ENCODE measurements at regions not wholly inside any gene's neighbourhood (a gene's known extent, or its start where the extent isn't known, plus 50 kb on each side); places are given as distances from the start of the nearest gene placed in this dataset.

DNA sequence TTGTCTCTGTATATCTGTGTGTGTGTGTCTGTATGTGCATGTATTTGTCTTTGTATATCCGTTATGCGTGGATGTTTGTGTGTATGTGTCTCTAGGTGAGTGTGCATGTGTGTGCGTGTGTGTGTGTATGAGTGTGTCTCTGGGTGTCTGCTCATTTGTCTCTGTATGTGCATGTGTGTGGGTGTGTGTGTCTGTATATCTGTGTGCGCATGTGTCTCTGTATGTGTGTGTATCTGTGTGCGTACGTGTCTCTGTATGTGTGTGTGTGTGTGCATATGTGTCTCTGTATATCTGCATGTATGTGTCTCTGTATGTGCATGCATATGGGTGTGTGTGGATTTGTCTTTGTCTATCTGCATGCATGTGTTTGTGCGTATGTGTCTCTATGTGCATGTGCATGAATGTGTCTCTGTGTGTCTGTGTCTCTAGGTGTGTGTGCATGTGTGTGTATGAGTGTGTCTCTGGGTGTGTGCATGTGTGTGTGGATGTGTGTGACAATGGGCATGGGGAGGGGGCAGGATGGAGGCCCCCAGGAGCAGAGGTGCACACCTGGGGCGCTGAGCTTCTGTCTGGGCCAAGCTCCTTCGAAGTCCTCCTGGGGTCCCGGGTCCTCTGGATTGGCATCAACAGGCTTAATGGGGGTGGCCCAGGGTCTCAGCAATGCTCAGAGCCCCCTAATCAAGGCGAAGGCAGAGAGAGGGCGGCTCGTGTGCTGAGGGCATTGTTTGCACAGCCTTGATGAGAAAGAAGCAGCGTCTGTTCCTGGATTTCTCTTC is 373.4 kb upstream of the IRX4 start:
- no peak for DNase-seq

DNA sequence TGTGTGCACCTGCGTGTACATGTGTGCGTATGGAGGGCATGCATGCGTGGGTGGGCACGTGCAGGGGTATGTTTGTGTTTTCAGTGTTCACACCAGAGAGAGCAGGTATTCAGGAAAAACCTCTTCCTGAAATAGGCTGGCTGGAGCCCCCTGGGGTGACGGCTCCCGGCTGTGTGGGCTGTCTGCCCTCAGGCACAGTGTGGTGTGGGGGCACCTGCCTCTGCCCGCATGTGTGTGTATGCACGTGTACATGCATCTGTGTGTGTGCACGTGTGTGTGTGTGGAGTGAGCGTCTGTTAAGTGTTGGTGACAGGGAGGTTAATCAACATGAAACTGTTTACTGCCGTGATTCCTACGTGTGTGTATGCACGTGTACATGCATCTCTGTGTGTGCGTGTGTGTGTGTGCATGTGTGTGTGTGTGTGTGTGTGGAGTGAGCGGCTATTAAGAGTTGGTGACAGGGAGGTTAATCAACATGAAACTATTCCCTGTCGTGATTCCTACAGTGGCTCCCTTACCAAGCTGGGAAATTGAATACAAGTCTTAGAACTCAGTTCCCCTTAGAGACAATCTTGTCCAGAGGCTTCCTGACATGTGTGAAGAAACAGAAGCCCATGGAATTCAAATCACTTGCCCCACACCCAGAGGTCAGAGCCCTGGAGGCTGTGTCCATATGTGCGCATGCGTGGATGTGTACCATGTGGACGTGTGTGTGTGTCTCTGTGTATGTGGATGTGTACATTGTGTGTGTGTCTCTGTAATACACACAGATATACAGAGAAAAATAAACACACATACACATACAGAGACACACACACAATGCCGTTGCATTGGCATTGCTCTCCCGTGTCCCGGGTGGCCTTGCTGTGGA is 372.4 kb upstream of the IRX4 start:
- DNase-seq = no peak

DNA sequence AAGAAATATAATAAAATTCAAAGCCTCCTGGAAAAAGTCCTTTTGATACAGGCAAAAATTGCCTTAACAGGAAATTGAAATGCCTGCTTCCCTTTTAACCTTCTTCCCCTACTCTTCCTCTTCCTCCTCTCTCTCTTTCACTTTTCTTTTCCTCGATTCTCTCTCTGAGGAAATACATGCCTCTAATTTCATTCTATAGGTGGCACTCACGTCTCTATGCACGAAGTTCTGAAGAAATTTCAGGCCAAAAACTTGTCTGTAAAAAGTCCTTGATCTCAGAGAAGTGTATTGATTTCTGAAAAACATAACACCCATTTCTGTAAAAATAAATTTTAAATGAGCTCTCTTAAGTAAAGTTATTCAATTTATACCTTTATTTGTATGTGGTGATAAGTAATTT is 371.7 kb upstream of the IRX4 start:
- no peak for DNase-seq

DNA sequence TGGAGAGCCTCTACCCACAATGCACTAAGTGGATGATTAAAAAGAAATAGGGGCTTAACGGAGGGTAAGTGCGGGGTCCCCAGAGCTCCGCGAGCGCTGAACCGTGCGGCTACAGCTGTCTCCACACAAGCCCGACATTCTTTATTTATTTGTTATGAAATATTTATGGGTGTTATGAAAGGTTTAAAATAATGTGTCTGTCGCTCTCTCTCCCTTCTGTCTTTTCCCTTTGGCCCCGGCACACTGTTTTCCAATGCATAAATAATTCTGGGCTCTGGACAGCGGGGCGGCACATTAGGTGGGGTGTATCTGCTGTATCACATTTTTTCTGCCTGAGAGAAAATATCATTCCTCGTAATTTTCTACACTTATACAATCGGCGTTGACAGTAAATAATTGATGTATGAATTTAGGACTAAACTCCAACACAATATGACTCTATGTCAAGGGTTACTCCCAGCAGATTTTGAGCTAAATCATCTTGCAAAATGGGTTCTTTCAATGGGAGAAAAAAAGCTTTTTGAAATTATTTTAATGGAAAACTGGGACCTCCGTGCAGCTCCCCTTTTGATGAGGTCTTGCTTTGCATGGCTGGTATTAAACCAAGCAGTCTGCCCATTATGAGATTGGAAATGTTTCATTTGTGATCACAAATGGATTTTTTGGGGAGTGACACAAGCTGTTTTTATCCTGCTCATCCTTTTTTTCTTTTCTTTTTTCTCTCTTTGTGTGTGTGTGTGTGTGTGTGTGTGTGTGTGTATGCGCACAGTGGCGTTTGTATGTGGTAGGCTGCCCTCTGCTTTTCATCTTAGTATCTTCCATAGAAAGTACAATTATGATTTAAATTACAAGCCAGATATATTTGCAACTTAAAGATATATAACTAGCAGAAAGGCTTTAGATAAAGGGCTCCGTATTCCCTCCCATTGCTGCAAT is 370.6 kb upstream of the IRX4 start:
- no peak for DNase-seq

DNA sequence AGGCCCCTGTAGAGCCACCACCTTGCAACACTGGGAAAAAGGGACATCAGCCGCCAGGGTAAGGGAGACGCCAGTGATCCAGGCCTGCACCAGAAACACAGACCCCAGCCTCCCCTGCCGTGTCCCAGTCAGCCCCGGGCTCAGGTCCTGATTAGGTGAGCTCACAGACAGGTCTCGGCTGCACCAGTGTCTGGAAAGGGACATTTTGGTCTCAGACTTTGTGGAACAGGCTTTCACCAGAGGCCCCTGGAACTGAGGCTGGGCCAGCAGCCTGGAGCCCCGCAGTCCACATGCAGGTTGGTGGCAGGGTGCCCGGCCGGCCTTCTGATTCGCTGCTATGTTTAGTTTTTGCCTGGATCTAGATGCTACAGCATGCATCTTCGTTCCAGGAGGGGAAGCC is 369.0 kb upstream of the IRX4 start:
- DNase-seq = no peak

DNA sequence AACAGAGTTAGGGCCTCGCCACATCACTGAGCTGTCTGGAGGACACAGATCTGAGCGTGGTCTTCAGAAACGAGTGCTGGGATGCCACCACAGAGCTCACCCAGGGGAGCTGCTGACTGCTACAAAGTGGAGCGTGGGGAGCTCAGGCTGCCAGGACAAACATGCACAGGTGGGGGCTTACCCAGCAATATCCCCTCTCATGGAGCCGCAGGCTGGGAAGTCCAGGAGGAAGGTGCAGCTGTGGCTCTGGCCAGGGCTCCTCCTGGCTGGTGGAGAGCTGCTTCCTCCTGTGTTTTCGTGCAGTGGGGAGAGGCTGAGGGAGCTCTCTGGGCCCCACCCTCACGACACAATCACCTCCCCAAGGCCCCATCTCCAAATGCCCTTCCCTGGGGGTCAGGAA is 368.6 kb upstream of the IRX4 start:
- DNase-seq = no peak

DNA sequence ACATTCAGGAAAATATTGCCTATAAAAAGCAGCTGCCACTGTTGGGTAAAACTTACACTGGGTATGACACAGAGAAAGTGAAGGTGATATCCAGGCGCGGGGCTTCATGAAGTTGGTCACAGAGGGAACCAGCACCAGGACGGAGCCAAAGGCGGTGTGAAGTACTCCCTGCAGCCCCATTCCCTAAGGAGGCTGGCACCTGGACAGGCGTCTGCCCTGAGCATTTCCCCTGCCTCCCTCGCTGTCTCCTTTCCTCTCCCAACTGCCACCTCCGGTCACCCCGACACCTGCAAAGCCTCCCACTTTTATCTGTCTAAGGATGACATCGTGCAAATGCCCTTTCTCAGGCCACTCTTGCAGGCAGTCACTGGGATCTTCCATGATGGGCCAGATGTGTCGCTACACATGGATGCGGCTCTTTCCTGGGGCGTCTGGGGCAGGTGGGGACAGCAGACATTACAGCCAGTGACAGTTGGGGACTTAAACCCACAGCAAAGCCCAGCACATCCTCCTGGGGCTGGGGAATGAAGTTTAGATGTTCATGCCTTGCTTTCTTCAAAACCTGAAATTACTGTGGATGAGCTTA is 367.7 kb upstream of the IRX4 start:
- no peak for DNase-seq

DNA sequence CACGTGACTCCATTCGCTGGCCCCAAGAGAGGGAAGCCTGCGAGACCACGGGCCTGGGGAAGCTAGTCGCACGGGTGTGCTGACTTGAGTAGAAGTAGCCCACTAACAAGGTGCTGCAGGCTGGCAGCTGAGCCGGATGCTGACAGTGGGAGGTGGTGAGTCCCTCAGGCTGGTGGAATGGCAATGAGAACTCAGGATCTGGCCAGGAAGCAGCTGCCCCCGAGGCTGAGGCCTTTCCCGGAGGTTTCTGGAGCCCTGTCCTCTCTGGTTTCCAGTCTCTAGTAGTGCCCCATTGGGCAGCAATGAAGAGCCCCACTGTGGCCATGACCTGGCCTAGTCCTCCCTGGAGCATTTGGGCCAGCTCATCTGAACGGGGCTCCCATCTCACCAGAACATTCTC is 366.7 kb upstream of the IRX4 start:
- DNase-seq = no peak

DNA sequence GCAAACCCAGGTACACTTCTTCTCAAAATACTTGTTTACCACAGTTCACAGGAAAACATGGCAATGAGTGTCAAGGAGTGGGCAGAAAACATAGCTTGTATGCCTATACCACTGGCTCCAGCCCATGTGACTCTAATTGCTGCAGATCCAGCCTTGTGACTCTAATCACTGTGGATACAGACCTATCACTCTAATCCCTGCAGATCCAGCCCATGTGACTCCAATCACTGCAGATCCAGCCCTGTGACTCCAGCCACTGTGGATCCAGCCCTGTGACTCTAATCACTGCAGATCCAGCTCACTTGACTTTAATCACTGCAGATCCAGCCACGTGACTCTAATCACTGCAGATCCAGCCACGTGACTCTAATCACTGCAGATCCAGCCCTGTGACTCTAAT is 366.3 kb upstream of the IRX4 start:
- DNase-seq = no peak

DNA sequence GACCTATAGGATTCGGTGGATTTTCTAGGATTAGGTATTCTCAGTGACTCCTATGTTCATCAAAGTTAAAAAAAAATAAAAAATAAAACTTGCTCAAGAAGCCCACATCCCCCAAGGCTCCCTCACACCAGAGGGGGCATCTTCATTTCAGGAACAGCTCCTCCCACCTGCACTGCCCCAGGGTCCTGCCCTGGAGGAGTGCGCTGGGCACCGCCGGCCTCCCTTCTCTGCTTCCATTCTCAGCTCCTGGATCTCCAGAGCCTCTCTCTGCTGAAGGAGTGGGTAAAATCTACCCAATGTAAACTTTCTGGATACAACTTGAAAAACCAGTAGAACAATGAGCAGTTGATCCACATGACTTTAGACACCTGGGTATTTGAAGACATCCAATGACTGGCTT is 359.8 kb upstream of the IRX4 start:
- no peak for DNase-seq

DNA sequence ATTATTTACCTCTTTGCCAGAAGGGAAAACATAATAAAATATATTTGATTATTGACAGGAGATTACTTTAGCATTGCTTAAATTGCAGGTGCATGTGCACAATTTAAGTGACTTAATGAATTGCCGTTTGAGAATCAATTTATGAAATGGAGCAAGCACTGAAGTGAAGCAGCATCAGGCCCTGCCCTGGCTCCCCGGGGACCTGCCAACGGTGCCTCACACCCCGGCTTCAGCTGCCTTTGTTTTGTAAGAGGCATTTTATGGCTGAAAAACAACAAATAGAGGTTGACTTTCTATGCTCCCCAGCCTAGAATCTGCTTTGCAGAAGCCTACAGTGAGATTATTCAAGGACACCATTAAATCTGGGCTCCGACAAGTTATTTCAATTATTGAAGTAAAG is 359.1 kb upstream of the IRX4 start:
- DNase-seq = no peak

DNA sequence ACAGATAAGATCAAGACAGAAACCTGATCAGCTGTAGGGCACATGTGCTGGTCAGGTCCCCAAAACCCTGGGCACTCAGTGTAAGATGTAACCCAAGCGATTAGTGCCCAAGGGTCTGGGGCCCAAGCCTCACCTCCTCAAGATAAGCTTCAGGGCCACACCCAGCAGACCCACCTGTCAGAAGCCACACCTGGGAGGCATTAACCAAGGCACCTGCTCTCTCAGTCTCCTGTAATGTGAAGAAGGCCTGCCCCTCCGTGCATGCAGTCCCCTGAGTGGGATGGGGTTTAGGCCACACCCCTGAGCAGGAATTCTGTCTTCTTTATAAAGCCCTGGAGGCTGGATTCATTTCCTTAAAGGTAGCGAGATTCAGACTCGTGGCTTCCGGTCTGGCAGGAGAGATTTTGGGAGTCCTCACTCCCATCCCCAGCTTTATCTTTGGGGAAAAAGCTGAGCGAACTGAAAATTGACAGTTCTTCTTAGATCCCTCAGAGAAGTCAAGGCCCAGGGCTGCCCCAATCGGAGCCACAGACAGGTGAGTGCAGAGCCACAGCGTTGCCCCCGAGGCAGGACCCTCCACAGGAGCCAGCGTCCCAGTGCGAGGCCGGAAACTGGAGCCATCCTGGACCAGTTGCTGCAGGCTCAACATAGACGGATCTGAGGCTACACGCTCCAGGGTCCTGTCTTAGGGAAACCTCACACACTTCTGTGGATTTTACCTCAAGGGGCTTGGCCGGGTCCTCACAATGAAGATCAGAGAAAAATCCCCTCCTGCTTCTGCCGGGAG is 357.6 kb upstream of the IRX4 start:
- DNase-seq = no peak

DNA sequence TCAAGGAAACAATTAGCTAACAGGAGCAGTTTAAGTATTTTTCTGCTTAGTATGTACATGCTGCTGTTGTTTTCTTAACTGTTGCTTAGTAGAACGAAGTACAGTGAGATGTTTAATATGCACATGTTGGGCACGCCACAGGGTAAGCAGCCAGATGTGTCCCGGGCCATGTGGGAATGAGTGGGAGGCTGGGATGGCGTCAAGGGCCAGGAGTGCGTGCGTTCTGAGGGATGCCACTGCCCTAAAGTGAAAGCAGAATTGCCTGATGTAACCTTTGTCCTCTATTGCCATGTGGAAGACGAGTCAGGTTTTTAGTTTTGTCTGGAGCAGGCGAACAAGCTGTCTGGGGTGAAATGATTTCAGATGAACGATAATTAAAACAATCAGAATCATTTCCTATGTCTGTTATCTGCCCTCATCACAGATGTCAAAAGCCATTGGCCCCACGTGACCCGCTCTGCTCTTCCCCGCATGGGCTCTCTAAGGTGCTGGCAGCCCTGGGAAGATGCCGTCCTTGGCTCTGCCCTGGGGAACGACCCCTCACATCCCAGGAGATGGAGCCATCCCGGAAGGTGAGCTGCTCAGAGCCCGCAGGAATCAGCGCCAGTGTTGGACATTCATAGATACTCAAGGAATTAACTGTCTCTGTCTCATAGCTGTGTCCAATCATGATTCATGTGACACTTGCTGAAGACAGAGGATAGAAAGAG is 356.6 kb upstream of the IRX4 start:
- DNase-seq = no peak

DNA sequence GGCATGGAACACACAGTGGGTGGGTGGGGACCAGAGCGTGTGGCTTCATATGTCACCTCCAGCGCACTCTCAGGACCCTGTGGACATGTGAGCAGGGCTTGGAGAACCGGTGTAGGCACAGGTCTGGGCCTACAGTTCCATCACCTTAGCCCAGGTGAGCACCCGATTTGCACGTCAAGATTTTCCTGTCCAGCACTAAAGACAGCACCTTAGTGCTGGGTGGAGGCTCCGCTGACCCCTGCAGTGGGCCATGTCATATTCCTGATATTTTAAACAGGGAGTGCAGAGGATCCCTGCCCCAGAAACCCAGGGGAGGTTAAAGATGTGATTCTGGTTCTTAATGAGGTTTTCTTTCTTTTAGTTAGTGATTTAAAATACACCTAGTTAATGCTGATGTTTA is 356.0 kb upstream of the IRX4 start:
- DNase-seq = no peak

DNA sequence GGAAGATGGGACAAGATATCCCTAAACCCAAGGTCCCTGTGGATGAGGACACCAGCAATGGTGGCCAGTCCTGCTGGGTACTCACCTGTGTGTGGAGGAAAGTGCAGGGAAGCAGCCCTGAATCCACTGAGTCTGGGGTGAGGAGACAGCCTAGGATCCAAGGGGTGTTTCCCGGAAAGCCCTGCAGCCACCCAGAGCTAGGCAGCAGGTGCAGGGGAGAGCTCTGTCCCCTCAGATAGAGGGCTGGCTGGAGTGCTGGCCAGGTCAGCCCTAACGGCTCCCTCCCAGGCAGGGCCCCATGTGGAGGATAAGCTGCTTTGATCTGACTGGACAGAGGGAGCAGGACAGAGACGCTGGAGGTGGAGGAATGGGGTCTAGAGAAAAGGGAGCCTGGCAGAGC is 344.7 kb upstream of the IRX4 start:
- no peak for DNase-seq

DNA sequence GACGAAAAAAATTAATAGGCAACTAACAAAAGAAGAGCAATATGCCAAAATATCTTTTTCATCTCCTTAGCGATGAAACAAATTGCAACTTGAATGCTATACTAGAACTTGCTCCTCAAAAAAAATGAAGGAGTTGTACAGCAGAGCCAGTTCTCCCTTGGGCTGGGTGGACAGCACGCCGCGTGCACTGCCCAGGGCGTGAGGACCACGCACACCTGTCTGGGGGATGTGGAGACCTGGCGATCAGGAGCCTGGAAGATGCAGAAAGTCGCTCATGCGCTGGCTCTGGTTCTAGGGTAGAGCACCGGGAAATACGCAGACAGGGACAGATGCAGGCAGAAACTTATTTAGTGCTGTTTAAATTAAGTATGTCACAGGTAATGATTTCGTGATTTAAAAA is 342.0 kb upstream of the IRX4 start:
- DNase-seq = no peak

DNA sequence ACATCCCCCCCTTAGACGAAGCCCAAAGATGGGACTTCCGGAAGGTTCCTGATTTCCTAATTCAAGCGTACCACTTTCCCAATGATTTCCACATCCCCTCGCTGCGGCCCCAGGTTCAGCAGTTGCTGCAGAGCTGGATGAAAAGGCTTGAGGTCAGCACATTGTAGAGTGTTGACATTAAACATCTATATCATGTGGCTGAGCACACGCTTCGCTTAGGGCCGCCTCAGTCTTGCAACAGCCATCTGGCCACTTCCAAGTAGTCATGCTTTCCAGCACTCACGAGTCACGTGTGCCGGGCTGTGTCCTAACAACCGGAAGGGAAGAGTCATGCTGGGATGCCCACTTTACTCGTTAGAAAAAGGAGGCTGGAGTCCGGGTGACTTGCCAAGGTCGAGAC is 340.6 kb upstream of the IRX4 start:
- DNase-seq = no peak

DNA sequence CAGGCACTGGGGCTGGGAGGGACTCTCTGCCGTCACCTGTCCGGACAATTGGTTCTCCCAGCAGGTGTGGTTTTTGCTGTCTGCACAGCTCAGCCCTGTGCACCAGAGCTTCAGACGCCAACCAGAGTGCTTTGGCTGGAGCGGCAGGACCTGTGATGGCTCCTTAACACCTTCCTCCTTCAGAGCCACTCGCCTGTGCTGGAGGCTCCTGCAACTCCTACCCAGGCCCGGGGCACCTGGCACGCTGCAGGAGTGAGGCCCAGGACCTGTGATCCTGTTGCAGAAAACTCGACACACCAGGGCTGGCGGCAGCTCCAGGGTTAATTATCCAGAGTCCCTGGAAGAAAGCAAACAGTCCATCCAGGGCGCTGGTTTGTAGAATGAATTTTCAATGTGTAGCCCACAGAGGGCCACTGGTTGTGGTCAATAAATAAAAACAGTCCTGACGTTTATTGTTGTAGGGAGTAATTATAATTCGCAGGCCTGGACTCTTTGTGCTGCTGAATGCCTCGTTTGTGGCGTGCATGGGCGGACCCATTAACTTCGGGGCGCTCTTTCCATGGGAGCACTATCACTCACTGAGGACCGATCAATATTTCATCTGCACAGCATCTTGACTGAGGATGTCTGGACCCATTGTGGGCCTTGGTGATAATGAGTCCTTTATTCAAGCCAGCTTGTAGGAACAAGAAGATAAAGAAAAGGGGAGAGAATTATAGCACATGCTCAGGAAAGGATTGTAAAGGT is 339.7 kb upstream of the IRX4 start:
- DNase-seq = no peak

DNA sequence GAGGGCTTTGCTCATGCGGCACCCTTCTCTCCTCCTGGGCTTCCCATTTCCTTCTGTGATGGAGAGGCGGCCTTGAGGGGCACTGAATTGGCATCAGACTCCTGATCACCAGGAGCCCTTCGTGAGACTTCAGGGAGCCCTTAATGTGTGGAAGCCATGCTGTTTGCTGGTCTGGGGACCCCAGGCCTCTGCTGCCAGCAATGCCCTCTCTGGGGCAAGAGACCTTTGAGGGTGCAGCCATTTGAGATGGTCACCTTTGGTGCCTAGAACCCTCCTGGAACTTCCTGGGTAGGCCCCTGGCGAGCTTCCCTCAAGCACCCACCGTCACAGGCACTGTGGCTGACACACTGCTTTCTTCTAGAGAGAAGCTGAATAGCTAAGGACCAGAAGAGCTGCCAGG is 338.7 kb upstream of the IRX4 start:
- no peak for DNase-seq

DNA sequence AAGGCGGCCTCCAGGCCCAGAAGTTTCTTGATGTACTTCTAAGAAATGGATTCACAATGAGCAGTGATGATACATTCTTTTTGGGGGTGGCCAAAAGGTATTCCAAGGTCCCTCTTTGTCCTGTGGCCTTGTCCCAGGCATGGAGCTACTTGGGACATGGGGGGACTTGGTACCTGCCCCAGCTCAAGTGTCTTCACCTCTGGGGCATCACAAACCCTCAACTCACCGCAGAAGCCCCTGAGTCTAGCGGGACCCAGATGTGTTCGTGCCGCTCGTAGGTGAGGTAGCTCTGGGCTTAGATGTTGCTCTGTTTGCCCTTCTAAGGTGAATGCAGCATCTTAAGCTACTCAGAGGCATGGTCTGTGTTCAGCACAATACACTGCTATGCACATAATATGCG is 338.0 kb upstream of the IRX4 start:
- no peak for DNase-seq

All from NCI-H2081 (cell line).